ENCODE measurements at regions not wholly inside any gene's neighbourhood (a gene's known extent, or its start where the extent isn't known, plus 50 kb on each side); places are given as distances from the start of the nearest gene placed in this dataset.
A peak's percentile ranks its signal among the peaks of the same experiment; 100 is the strongest.

GRCh38 chr2:4151521-4151920 is 448.1 kb downstream of the DCDC2C start:
- peaks cover 35% of the 10 kb centered on the region for H3K4me1 ChIP-seq
- no peaks in the 10 kb centered on the region for H3K36me3 Mint-ChIP-seq
- H3K27ac Mint-ChIP-seq, result no peak overlapping the region
- no peak overlapping the region for H3K9ac ChIP-seq
- H3K9me3 ChIP-seq (ENCODE audit: low read depth), result peaks cover 16% of the 10 kb centered on the region
- H3K27me3 Mint-ChIP-seq (ENCODE audit: insufficient read depth, low read depth), result peaks cover 3% of the 10 kb centered on the region
- H3K4me3 Mint-ChIP-seq, result no peak overlapping the region
- H3K9me3 Mint-ChIP-seq, result peaks cover 16% of the 10 kb centered on the region
- H3K36me3 ChIP-seq, result peaks cover 10% of the 10 kb centered on the region
- TF ChIP-seq EZH2 (IDR thresholded peaks at IDR 0.05), result no peak
- no peak for TF ChIP-seq CTCF (IDR thresholded peaks at IDR 0.05)
- no peak for TF ChIP-seq EZH2phosphoT487 (IDR thresholded peaks at IDR 0.05)
- no peaks in the 10 kb centered on the region for H3K27me3 ChIP-seq
- H2AFZ ChIP-seq (replicated peaks), result no peak overlapping the region
- H4K20me1 ChIP-seq (ENCODE audit: low read depth), result no peaks in the 10 kb centered on the region
- no peaks in the 10 kb centered on the region for H3K79me2 ChIP-seq (ENCODE audit: low read depth)
- peak overlapping the region; percentile 78 for H3K27ac ChIP-seq
- H3K4me2 ChIP-seq, result peak overlapping the region; percentile 25
- H3K4me3 ChIP-seq, result no peak overlapping the region
- peak; percentile 44 for DNase-seq (ENCODE audit: low spot score)
- peaks cover 16% of the 10 kb centered on the region for H3F3A ChIP-seq (ENCODE audit: low read depth)
- H3K4me1 Mint-ChIP-seq, result peaks cover 22% of the 10 kb centered on the region

- H3K27me3 Mint-ChIP-seq (ENCODE audit: insufficient read depth, low read depth), result peaks cover 3% of the 10 kb centered on the region
- no peak overlapping the region for H3K27ac Mint-ChIP-seq
- H3K4me3 ChIP-seq, result no peak overlapping the region
Measured at GRCh38 chr2:4152051-4152450, 448.7 kb downstream of the DCDC2C start.

GRCh38 chr2:4168834-4169233 is 465.5 kb downstream of the DCDC2C start:
- no peak overlapping the region for H3K4me3 Mint-ChIP-seq
- Histone ChIP-seq H3K9me3 (ENCODE audit: low read depth) (no peaks in the 10 kb centered on the region), H3K79me2 (ENCODE audit: low read depth) (no peaks in the 10 kb centered on the region), H3K9ac (no peak overlapping the region), H3K4me3 (no peak overlapping the region), H3F3A (ENCODE audit: low read depth) (no peaks in the 10 kb centered on the region), H3K4me2 (no peak overlapping the region), H3K36me3 (no peaks in the 10 kb centered on the region), H3K27ac (no peak overlapping the region), H3K4me1 (no peaks in the 10 kb centered on the region), H2AFZ (replicated peaks) (no peak overlapping the region), H3K27me3 (no peaks in the 10 kb centered on the region), H4K20me1 (ENCODE audit: low read depth) (no peaks in the 10 kb centered on the region)
- H3K9me3 Mint-ChIP-seq, result peaks cover 28% of the 10 kb centered on the region
- no peaks in the 10 kb centered on the region for H3K36me3 Mint-ChIP-seq
- no peak for DNase-seq (ENCODE audit: low spot score)
- no peak overlapping the region for H3K27ac Mint-ChIP-seq
- no peaks in the 10 kb centered on the region for H3K4me1 Mint-ChIP-seq
- TF ChIP-seq EZH2phosphoT487 (IDR thresholded peaks at IDR 0.05) (no peak), EZH2 (IDR thresholded peaks at IDR 0.05) (no peak), CTCF (IDR thresholded peaks at IDR 0.05) (no peak)
- H3K27me3 Mint-ChIP-seq (ENCODE audit: insufficient read depth, low read depth), result no peaks in the 10 kb centered on the region

More at GRCh38 chr2:4152051-4152450, 448.7 kb downstream of the DCDC2C start:
- peaks cover 10% of the 10 kb centered on the region for H3K36me3 ChIP-seq
- peak overlapping the region; percentile 78 for H3K27ac ChIP-seq
- TF ChIP-seq CTCF (IDR thresholded peaks at IDR 0.05) (no peak), EZH2phosphoT487 (IDR thresholded peaks at IDR 0.05) (no peak), EZH2 (IDR thresholded peaks at IDR 0.05) (no peak)
- peaks cover 35% of the 10 kb centered on the region for H3K4me1 ChIP-seq
- H3K4me3 Mint-ChIP-seq, result no peak overlapping the region
- peaks cover 16% of the 10 kb centered on the region for H3F3A ChIP-seq (ENCODE audit: low read depth)
- peak overlapping the region; percentile 25 for H3K4me2 ChIP-seq
- no peaks in the 10 kb centered on the region for H4K20me1 ChIP-seq (ENCODE audit: low read depth)
- no peak for DNase-seq (ENCODE audit: low spot score)
- no peaks in the 10 kb centered on the region for H3K36me3 Mint-ChIP-seq
- H3K9me3 ChIP-seq (ENCODE audit: low read depth), result peaks cover 16% of the 10 kb centered on the region
- no peaks in the 10 kb centered on the region for H3K27me3 ChIP-seq
- H3K9me3 Mint-ChIP-seq, result peaks cover 16% of the 10 kb centered on the region
- H3K4me1 Mint-ChIP-seq, result peaks cover 22% of the 10 kb centered on the region
- no peak overlapping the region for H2AFZ ChIP-seq (replicated peaks)
- H3K9ac ChIP-seq, result no peak overlapping the region
- no peaks in the 10 kb centered on the region for H3K79me2 ChIP-seq (ENCODE audit: low read depth)

Data from neural progenitor cell (in vitro differentiated cells).